HG03025 (cell line): ENCODE measurements at regions not wholly inside any gene's neighbourhood (a gene's known extent, or its start where the extent isn't known, plus 50 kb on each side); places are given as distances from the start of the nearest gene placed in this dataset.
"Not testable (repeated sequence)": the region's sequence is repeated elsewhere in the genome, so short reads cannot be mapped to it uniquely, and the experiment has no call there.

Experiments used
- ATAC-seq: cut with Tn5 transposase; IDR thresholded peaks from one replicate; pipeline ENCODE4 v1.9.1; 2021; ENCODE audit warnings: mild to moderate bottlenecking, moderate library complexity; ENCODE audit not compliant: unreplicated experiment, low FRiP score

- ATAC-seq, result no peak
Measured at GRCh38 chr13:48804821-48805601, 151.3 kb downstream of the CYSLTR2 start.

DNA sequence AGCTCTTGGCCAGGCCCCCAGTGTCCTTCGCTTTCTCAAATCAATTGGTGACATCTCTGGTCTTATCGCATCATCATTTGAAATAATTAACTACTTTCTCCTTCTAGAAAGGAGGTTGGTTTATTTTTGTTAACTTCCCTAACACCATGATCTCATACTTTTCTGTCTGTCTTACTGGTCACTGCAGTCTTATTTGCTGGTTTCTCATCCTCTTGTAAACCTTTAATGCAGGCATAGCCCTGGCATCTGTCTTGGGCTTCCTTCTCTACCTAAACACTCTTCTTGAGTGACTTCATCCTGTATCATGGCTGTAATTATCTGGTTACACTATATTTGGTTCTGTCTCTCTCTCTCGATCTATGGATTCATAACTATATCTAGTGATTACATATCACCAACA lies 152.8 kb downstream of the CYSLTR2 start:
- no peak for ATAC-seq

DNA sequence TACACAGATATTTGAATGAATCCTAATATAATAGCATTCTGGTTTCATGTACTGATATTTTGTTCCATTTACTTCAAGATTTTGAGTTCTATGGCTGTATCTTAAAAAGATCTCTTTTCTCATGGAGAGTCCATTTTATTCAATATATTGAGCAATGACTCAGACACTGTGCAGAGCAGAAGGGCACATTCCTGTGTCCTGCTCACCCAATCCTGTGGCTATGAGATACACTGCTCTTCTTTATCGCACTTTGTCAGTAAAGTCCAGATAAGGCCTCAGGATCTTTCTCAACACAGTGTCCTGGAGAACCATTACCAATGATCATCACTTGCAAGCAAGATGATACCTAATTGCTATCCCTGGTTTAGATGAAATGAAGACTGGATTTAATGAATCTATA lies 155.0 kb downstream of the CYSLTR2 start:
- no peak for ATAC-seq

GRCh38 chr13:48810013-48810412 lies 156.3 kb downstream of the CYSLTR2 start:
- ATAC-seq, result no peak

DNA sequence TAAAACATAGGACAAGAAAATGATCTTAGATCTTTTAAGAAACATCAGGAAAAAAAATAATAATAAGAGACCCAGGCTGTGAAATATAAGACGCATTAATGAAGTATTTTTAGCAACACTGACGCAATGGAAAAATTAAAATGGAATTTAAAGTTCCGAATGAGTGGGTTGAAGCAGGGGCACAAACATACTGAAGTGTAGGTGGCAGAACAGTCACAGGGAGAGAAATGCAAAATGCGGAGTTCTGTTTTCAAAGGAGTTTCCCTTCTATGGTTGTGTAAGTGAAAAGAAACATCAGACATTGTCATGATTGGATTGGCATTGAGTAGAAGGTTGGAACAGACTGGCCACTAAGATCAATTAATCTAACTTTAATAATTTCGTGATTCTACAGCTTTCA lies 159.8 kb downstream of the CYSLTR2 start:
- ATAC-seq, result no peak

DNA sequence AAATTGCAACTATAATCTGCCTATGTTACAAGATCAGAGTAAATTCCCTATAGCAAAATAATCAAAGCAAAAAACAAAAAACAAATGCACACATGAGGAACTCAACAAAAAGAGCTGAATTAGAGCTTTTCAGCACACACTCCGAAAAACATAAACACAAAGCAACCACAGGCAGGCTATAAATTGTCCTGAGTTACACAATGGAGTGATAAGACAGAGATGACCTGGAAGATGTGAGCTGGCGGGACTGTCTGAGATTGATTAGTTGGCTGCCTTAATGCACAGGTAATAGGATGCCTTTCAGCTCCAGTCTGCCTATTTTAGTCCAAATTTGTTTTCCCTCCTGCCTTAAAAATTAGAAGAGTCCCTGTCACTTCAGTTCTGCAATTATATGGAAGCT lies 159.0 kb upstream of the FNDC3A start:
- no peak for ATAC-seq

DNA sequence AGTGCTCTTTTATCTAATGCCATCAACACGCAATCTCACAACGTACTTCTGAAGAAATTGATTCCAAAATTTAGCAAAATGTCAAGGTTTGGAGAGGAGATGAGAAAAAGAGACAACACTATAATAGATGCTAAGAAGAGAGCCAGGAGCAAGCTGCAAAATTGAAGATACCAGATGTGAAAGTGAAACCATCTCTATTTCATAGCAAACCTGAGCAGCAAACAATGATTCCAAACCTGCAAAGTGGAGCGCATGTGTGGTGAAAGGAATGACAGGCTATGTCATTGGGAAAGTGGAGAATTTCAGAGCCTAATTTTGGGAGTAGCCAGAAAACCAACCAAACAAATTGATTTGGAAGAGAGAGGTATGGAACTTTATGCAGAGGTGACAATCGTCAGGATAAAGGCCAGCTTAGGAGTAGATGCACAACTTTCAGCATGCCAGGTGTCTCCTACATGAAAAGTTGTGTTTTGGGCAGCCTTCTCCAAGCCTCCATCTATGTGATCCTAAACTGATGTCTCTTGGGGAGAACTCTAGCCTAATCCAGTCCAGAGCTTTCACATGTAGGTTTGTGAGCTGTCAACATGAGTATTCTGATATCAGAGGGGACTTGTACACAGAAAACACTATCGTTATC lies 158.4 kb upstream of the FNDC3A start:
- no peak for ATAC-seq

DNA sequence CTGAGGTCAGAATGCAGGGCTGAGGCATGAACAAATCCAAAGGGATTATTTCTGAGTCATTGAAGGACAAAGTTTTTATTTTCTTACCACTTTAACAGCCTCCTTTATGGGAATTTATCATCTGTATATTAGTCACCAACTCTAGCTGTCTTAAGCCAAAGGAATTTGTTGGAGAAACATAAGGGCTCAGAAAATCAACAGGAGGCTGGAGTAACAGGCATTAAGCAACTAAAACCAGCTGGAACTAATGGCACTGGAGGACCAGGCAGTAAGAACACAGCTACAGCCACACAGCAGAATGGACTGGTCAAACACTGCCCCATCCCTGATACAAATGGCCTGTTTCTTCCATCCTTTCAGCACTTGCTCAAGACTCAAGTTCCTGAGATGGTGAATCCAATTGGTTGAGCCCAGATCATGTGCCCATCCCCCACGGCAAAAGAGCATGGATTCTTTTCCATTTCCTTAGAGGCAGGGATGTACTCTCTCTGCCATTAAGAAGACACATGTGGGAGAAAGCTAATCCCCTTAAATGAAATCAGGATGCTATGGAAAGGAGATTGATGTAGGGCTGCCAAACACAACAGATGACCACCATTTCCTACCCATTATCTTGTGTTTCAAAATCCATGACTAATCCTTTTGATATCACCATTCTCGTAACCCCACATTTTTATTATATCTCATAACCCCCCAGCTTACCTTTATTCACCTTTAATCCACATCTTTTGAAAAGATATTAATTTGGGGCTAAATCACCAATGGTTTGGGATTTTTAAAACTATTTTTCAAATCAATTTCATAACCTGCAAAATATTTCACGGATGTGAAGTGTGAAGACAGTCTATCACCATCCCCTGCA lies 157.0 kb upstream of the FNDC3A start:
- no peak for ATAC-seq

DNA sequence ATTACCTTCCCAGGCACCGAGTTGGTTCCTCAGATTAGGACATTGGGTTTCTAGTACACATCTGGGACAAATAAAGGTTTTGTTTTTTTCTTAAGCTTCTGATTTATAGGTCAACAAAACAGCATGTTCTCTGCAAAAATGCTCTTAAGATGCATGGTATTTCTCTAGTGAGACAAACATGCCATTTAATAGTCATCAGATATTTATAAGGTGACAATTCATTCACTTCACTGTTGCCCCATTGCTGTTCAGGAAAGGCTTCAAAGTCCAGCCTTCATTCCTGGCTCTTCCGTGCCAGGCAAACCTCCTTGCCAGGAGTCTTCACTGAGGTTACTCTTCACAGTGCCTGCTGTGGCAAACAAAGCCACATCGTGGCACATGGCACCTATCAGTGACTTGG lies 156.3 kb upstream of the FNDC3A start:
- ATAC-seq, result no peak

GRCh38 chr13:48819899-48820298 lies 155.8 kb upstream of the FNDC3A start:
- no peak for ATAC-seq

GRCh38 chr13:48823526-48823925 lies 152.2 kb upstream of the FNDC3A start:
- ATAC-seq, result not testable (repeated sequence)

- ATAC-seq, result no peak
Measured at GRCh38 chr13:48826039-48826438, 149.7 kb upstream of the FNDC3A start.

- not testable (repeated sequence) for ATAC-seq
Measured at GRCh38 chr13:48826922-48827454, 148.7 kb upstream of the FNDC3A start.

DNA sequence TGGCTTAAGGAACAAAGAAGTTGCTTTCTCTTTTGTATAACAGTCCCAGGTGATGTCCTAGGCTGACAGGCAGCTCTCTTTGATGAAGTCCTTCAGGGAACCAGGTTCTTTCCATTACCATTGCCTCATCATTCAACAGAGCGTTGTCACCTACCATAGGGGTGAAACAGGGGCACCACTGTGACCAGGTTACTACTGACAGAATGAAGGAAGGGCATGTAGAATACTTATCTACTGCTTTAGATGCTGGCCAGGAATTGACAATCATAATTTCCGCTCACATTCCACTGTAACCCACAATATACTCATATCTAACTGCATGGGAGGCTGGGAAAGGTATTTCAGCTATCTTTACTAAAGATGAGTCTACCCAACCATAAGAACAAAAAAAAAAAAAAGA lies 148.0 kb upstream of the FNDC3A start:
- ATAC-seq, result no peak

GRCh38 chr13:48828962-48829411 lies 146.7 kb upstream of the FNDC3A start:
- no peak for ATAC-seq

DNA sequence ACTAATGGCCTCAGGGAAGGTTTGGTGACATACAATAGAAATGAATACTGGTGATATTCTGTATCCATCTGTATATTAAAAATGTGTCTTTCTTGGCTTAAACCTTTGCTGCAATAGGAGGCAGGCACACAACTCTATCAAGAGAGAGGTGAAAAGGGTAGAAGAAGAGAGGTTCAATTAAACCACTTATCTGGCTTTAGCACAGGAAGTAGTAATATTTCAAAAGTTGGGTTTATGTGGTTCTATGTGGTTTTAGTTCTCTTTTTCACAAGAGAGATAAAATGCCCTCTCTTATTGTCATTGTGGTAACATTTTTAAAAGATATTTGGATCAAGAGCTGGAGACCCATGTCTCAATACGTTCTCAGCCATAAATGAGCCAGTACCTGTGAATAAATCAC lies 146.2 kb upstream of the FNDC3A start:
- no peak for ATAC-seq

GRCh38 chr13:48831248-48831647 lies 144.5 kb upstream of the FNDC3A start:
- no peak for ATAC-seq

GRCh38 chr13:48833412-48833811 lies 142.3 kb upstream of the FNDC3A start:
- no peak for ATAC-seq

GRCh38 chr13:48835326-48835725 lies 140.4 kb upstream of the FNDC3A start:
- not testable (repeated sequence) for ATAC-seq

DNA sequence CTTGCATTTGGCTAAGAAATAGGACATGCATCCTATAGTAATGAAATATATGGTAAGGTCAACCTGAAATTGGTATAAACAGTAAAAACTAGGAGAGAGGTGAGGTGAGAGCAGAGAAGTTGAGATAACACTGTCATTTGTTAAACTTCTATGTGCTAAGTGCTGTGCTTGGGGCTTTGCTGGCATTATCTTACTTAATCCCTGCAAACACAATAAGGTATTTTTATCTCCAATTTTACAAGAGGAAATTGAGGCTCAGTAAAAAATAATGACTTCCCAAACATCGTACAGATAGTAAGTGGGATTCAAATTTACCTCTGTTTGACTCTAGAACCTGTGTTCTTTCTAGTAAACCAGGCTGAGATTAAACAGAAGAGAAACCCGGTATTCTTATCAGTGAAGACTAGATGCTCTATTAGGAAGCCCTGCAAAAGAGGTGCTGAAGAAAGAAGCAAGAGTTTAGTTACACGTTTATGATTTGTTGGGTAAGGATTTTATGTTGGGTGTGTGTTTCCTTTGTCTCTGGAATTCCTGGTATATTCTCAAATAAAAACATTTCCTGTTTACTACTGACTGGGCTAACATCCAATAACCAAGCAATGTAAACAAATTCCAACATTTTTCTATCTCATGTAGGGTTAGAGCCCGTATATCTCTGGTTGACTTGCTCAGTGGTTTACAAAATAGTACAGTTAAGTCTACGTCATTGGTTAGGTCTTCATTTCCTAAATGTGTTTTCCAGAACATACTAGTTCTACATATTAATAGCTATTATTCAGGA lies 137.3 kb upstream of the FNDC3A start:
- no peak for ATAC-seq
